NCI-H1436 (cell line): ENCODE measurements at regions not wholly inside any gene's neighbourhood (a gene's known extent, or its start where the extent isn't known, plus 50 kb on each side); places are given as distances from the start of the nearest gene placed in this dataset.
"Not testable (repeated sequence)": the region's sequence is repeated elsewhere in the genome, so short reads cannot be mapped to it uniquely, and the experiment has no call there.

Experiments
- DNase-seq: peaks from one replicate; lab custom pipeline; 2025; lab: John Stamatoyannopoulos, UW

DNA sequence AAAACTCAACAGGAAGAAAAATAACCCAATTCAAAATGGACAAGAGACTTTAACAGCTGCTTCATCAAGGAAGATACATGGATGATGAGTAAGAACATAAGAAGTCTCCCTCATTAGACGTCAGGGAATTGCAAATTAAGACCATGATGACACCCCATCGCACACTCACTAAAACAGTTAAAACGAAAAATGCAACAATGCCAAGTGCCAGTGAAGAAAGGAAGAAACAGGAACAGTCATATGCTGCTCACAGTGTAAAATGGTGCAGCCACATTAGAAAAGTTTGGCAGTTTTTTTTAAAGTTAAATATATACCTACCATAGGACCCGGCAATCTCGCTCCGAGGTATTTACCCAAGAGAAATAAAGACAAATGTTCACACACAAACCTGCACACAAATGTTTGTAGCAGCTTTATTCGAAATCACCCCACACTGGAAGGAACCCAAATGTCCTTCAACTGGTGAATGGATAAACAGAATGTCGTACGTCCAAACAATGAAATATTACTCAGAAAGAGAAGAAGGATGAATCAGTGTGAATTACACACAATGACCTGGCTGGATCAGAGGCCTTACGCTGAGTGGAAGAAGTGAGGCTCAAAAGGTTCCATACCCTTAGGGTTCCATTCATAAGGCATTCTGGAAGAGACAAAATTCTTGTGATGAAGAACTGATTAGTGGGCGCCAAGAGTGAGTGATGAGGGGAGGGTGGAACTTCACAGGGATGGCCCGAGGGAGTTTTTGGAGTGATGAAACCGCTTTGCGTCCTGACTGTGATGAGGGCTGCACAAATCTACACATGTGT lies 110.3 kb downstream of the C16orf95 start:
- DNase-seq = no peak

GRCh38 chr16:87207509-87207908 lies 109.7 kb downstream of the C16orf95 start:
- DNase-seq = no peak

GRCh38 chr16:87207965-87208364 lies 109.2 kb downstream of the C16orf95 start:
- no peak for DNase-seq

DNA sequence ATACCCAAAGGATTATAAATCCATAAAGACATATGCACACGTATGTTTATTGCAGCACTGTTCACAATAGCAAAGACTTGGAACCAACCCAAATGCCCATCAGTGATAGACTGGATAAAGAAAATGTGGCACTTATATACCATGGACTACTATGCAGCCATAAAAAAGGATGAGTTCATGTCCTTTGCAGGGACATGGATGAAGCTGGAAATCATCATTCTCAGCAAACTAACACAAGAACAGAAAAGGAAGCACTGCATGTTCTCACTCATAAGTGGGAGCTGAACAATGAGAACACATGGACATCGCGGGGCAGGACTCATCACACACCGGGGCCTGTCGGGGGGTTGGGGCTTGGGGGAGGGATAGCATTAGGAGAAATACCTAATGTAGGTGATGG lies 108.2 kb downstream of the C16orf95 start:
- DNase-seq = not testable (repeated sequence)

GRCh38 chr16:87209808-87210512 lies 107.2 kb downstream of the C16orf95 start:
- DNase-seq = no peak

GRCh38 chr16:87210894-87211293 lies 106.3 kb downstream of the C16orf95 start:
- DNase-seq = no peak

DNA sequence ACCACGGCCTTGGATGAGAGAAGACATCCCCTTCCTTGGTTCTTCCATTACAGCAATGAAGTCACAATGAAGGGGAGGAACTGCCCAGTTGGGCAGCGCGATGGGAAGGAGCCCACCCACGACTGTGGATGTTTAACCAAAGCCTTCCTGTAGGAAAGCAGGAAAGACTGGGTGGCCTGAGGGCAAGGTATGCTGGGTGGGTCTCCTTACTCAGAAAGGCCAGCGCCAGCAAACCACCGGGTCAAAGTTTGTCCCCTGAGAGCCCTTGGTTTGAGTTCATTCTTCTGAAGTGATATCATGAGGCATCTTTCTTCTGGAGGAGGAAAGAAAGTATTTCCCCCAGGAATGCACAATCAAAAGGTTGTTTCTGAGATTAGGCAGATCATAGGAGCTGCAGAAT lies 105.2 kb downstream of the C16orf95 start:
- no peak for DNase-seq

DNA sequence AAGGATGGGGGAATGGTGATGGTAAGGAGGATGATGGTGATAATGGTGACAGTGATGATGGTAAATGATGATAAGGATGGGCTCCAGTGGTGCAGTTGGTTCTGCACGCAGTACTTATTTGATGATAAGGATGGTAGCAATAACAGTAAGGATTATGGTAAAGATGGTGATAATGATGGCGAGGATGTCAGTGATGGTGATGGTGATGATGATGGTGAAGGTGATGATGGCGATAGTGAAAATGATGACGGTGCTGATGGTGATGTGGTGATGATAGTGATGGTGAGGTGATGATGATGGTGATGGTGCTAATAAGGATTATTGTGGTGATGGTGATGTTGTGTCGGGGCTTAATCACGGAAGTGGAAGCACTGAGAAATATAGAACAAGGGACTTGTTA lies 103.7 kb downstream of the C16orf95 start:
- DNase-seq = no peak

DNA sequence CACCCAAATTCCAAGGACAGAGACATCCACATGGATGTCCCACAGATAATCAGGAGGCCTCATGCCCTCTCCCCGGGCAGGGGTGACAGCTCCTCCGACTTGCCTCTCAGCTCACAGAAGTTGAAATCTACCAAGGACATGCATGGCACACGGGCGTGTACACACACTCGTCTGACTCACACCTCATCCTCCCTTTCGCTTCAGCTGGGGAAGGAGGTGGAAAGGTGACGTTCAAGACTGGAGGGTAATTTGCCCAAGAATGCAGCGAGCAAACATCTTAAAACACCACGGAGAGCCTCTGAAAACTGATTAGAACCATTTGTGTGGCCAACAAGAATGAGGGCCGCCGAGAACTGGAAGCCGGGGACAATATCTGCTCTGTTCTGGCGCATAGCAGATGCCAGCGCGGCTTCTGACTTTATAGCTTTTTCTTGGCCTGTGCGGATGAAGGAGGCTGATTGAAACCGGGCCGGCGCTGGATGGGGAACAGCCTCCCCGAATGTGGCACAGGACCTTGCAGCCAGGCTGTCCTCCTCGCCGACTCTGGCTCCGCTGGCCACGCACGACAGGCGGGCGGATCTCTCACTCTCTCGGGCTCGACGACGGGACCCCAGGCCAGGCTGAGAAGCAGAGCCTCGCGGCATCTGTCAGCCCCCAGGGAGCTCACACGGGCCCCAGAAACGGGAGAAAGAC lies 100.9 kb downstream of the C16orf95 start:
- DNase-seq = no peak

DNA sequence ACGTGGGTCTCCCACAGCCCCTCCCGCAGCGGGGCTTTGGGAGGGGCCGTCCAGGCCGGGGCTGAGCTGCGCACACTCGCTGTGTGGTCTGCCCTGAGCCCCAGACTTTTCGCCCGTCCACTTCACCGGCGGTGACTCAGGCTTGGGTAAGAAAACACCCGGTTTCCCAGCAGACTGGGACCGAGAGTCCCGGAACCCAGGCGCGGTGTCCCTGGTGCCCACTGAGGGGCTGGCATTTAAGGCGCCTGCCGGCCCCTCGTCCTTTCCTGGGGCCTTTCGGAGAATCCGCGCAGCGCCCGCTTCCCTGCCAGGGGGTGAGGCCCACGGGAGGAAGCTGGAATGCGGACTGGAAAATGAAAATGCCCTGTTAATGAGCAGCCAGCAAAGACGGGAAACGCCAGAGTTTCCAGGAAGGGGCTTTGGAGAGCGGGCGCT lies 100.3 kb downstream of the C16orf95 start:
- DNase-seq = no peak

GRCh38 chr16:87217802-87218201 lies 99.4 kb downstream of the C16orf95 start:
- not testable (repeated sequence) for DNase-seq

DNA sequence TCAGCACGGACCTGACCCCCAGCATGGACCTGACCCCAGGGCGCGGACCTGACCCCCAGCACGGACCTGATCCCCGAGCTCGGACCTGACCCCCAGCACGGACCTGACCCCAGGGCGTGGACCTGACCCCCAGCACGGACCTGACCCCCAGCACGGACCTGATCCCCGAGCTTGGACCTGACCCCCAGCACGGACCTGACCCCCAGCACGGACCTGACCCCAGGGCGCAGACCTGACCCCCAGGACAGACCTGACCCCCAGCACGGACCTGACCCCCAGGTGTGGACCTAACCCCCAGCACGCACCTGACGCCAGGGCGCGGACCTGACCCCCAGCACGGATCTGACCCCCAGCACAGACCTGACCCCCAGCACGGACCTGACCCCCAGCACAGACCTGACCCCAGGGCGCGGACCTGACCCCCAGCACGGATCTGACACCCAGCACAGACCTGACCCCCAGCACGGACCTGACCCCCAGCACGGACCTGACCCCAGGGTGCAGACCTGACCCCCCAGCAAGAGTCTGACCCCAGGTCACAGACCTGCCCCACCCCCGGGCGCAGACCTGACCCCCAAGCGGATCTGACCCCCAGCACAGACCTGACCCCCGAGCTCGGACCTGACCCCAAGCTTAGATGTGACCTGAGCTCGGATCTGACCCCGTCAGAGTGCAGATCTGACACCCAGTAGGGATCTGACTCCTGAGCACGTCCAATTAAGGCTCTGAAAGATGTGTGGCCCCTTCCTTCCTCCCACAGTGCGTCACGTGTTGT lies 98.7 kb downstream of the C16orf95 start:
- DNase-seq = no peak

DNA sequence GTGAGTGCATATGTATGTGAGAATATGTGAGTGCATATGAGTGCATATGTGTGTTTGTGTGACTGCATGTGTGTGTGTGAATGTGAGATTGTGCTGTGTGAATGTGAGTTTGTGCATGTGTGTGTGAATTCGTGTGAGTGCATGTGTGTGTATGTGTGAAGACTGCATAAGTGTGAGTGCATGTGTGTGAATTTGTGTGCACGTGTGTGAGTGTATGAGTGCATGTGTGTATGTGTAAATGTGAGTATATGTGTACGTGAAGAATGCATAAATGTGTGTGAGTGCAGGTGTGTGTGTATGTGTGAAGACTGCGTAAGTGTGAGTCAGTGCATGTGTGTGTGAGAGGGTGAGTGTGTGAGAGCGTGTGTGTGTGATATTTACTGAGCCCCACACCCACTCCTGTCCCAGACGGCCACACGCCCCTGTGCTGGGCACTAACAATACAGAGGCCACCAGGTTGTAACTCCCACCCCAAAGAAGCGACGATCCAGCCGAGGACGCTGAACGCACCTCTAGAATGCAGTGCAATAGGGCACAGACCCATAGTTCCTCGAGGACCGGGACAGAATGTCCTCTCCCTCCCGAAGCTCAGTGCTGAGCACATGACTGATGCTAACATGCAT lies 97.8 kb downstream of the C16orf95 start:
- no peak for DNase-seq

DNA sequence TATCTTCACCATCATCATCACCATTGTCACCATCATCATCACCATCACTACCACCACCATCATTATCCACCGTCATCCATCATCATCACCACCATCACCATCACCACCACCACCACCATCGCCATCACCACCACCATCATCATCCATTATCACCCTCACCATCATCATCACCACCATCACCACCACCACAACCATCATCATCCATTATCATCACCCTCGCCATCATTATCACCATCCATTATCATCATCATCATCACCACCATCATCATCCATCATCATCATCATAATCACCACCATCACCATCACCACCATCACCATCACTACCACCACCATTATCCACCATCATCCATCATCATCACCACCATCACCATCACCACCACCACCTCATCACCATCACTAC lies 95.6 kb downstream of the C16orf95 start:
- no peak for DNase-seq

GRCh38 chr16:87222335-87222734 lies 94.9 kb downstream of the C16orf95 start:
- no peak for DNase-seq

DNA sequence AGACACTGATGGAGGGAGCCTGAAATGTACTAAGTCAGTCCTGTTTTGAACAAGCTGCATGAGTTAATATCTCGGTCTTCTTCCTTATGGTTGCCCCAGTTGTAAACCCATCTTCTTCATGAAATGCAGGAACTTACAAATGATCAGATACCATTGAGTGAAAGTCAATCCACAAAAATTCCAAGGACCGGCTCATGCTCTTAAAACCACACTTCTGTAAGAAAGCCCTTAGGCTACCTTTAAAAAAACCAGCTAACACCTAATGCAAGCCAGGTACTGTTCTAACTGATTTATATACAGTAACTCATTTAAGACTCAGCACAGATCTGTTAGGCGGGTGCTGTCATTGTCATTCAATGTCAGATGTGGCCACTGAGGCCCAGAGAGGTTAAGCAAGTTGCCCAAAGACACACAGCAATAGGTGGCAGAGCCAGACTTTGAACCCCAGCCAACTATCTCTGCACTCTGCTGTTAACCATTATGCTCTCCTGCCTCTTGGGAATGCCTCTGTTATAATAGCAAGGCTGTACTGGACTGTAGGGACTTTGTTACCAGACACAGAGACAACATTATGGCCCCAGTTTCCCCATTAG lies 93.4 kb downstream of the C16orf95 start:
- no peak for DNase-seq

- no peak for DNase-seq
These were observed 90.3 kb downstream of the C16orf95 start for GRCh38 chr16:87226926-87227295.

DNA sequence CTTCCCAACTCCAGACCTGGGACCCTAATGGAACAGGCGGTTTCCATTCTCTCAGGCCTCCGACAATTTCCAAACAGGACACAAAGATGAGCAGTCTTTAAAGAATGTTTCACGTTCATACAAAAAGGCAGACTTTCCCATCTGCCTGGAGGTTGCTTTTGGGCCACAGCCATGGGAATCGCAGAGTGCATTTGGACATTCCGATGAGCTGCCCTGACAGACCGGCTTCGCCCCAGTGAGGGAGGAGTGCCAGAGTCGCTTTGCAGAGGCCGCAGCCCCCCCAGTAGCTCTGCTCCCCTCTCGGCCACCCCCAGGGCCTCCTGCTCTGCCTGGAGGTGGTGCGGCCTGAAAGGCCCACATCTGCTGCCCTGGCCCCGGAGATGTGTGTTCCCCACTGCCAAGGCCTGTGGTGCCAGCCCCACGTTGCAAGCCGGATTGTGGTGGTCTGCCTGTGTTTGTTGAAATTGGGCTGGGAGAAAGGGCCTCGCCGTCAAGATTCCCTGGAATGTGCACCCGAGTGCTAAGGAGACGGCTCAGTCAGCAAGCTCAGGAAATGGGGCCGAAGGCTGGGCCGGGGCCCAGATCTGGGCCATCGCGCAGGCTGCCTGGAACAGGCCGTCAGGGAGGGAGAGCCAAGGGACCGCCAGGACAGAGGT lies 89.8 kb downstream of the C16orf95 start:
- no peak for DNase-seq

- no peak for DNase-seq
These were observed 88.8 kb downstream of the C16orf95 start for GRCh38 chr16:87228363-87228762.
